Gastrocnemius medialis (tissue), 4 donors: ENCODE measurements at regions not wholly inside any gene's neighbourhood (a gene's known extent, or its start where the extent isn't known, plus 50 kb on each side); places are given as distances from the start of the nearest gene placed in this dataset.

Experiments
- POLR2A ChIP-seq, 2 donors: fragments of 450-650 bp; IDR thresholded peaks; one replicate each; pipeline ENCODE4 v1.6.1; 2017; ENCODE audit warnings: antibody characterized with exemption in 2 of 2, mild to moderate bottlenecking in 2 of 2, moderate library complexity in 2 of 2
- TF ChIP-seq, protein P1 (sequence below), 5 experiments: fragments of 450-650 bp in 3 of 5; fragments of 200-600 bp in 2 of 5; sonication (generic) in 2 of 5; IDR thresholded peaks in 4 of 5; conservative IDR thresholded peaks in 1 of 5; 1 replicate in 4 of 5; 2 replicates in 1 of 5; pipeline ENCODE4 v1.5.1; 2016 to 2019; ENCODE audit warnings: antibody characterized with exemption in 5 of 5, mild to moderate bottlenecking in 3 of 5, moderate library complexity in 3 of 5

- TF ChIP-seq, protein P1, sequence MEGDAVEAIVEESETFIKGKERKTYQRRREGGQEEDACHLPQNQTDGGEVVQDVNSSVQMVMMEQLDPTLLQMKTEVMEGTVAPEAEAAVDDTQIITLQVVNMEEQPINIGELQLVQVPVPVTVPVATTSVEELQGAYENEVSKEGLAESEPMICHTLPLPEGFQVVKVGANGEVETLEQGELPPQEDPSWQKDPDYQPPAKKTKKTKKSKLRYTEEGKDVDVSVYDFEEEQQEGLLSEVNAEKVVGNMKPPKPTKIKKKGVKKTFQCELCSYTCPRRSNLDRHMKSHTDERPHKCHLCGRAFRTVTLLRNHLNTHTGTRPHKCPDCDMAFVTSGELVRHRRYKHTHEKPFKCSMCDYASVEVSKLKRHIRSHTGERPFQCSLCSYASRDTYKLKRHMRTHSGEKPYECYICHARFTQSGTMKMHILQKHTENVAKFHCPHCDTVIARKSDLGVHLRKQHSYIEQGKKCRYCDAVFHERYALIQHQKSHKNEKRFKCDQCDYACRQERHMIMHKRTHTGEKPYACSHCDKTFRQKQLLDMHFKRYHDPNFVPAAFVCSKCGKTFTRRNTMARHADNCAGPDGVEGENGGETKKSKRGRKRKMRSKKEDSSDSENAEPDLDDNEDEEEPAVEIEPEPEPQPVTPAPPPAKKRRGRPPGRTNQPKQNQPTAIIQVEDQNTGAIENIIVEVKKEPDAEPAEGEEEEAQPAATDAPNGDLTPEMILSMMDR (IDR thresholded peaks at IDR 0.05 in 4 of 5, conservative IDR thresholded peaks at IDR 0.05 in 1 of 5): no peak
- TF ChIP-seq POLR2A (IDR thresholded peaks at IDR 0.05): no peak
Measured at GRCh38 chr6:169954977-169955376, 203.6 kb downstream of the ERMARD start.
